HG02870 (cell line): ENCODE measurements at regions not wholly inside any gene's neighbourhood (a gene's known extent, or its start where the extent isn't known, plus 50 kb on each side); places are given as distances from the start of the nearest gene placed in this dataset.
"Not testable (repeated sequence)": the region's sequence is repeated elsewhere in the genome, so short reads cannot be mapped to it uniquely, and the experiment has no call there.

Source experiments
- ATAC-seq: cut with Tn5 transposase; IDR thresholded peaks from one replicate; pipeline ENCODE4 v1.9.1; 2021; ENCODE audit warnings: mild to moderate bottlenecking, moderate library complexity; ENCODE audit not compliant: unreplicated experiment

DNA sequence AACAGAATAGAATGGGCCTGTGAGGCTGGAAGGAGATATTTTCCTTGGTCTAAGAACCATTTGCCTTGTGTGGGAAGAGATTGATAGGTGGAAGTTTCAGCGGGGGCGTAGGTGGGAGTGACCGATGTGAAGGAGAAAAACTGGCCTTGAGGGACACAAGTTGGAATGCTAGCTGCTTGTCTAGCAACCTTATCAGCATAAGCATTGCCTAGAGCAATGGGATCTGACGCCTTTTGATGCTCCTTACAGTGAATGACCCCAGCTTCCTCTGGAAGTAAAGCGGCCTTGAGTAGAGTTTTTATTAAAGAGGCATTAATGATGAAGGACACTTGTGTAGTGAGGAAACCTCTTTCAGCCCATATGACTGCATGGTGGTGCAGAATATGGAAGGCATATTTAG, 843.8 kb upstream of the ANO3 start:
- not testable (repeated sequence) for ATAC-seq

GRCh38 chr11:25501426-25501825, 830.5 kb upstream of the ANO3 start:
- ATAC-seq, result not testable (repeated sequence)

DNA sequence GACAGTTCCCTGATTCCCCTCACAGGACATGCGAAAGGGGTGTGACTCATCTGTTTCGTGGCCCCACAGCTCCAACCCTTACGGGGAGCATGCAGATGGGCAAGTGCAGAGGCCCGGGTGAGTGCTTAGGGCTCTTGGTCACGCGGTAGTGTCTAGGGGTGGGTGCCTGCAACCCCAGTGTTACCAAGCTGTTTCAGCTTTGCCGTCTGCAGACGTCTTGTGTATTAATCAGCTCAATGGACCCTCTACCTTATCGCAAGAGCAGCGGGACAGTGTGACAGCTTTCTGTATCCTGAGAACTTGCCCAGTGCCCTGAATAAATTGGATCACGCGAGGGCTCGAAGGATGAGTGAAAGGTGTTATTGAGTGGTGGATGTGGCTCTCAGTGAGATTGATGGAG, 816.4 kb upstream of the ANO3 start:
- ATAC-seq, result no peak

DNA sequence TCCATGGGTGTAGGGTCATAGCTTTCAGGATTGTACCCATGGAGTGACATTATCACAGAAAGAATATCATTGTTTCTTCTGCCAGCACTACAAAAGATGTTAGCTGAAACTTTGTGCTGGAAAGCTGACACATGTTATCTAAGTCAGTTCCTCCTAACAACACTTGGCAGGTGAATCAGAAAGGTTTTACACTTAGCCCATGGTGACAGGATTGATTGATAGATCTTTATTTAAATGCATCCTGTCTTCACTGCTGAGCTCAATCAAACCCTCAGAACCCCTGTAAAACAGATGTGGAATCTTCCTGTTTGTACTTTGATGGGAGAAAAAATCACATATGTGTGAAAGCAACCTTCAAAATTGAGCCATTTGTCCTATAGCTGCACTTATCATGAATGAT, 811.5 kb upstream of the ANO3 start:
- no peak for ATAC-seq

DNA sequence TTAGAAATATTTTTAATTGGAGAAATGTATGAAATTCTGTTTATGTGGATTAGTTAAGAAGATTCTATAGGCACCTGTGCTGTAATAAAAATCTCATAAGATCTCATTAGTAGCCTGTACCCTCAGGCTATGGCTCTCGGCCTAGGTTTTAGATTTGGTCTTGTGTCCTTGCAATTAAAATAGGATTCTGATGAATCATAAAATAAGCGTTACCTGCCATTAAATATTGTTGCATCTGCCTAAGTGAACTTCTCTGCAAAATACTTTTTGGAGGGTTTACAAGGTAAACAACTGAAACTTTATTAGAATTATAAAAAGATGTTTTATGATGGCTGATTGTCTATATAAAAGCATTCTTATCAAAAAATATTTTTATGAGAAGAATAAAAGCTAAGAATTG, 804.1 kb upstream of the ANO3 start:
- no peak for ATAC-seq

DNA sequence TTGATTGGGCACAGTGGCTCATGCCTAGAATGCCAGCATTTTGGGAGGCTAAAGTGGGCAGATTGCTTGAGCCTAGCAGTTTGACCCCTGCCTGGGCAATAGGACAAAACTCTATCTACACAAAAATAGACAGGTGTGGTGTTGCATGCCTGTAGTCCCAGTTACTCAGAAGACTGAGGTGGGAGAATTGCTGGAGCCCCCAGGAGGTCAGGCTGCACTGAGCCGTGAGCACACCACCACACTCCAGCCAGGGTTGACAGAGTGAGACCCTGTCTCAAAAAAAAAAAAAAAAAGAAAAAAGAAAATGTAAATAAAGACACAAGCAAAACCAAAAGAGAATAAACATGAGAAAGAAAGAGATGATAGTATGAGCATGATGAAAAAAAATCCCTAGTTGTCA, 802.4 kb upstream of the ANO3 start:
- no peak for ATAC-seq

GRCh38 chr11:25535467-25536272, 796.3 kb upstream of the ANO3 start:
- ATAC-seq, result no peak

DNA sequence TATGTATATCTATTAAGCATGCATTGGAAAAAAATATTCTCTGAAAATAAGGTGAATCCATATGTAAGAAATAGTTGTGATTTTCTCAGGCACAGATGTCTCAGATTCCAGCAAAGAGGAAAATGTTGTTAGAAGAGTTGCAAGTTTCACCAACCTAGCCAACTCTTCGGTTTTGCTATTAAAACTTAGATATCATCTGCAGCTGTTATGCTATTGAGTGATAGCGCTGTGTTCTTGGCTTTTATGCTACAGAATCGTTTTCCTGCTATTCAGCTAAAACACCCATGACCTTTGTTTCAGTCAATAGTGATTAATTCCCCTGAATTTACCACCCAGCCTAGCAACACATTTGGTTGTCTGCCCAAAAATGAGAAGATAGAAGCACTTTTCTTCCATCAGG, 795.6 kb upstream of the ANO3 start:
- ATAC-seq, result no peak

DNA sequence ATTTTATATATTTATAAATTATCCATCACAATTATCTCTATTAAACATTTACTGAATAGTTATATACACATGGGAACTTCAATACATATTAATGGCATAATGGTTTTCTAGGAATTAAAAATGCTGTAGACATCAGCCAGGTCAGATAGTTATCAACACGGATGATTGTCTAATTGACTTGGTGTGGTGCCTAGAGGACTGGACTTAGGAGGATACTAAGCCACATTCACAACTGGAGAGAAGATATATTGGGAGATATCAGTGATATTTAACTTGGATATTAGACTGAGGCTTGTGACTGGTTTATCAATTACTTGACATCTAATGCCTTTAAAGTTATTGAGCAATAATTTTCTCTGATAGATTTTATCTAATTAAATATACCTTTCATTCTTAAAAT, 794.5 kb upstream of the ANO3 start:
- no peak for ATAC-seq

GRCh38 chr11:25547292-25547691, 784.6 kb upstream of the ANO3 start:
- ATAC-seq, result no peak

DNA sequence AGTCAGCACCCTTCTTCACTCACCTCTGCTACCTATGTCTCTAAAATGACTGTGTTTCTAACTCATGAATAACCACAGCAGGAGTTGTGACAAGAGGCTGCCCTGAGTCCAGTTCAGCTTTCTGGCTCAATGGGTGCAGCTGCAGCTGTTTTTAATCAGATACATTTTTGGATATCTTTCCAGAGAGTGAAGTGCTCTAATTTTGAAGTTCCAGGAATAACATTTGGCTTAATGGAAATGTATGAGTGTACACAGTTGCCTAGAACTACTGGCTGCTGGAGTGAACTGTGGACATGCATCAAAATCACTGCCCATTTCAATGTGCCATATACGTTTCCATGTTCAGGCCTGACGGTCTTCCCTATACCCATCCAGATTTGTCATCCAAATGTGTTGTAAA, 769.5 kb upstream of the ANO3 start:
- ATAC-seq, result no peak

GRCh38 chr11:25565846-25566245, 766.1 kb upstream of the ANO3 start:
- ATAC-seq, result no peak

DNA sequence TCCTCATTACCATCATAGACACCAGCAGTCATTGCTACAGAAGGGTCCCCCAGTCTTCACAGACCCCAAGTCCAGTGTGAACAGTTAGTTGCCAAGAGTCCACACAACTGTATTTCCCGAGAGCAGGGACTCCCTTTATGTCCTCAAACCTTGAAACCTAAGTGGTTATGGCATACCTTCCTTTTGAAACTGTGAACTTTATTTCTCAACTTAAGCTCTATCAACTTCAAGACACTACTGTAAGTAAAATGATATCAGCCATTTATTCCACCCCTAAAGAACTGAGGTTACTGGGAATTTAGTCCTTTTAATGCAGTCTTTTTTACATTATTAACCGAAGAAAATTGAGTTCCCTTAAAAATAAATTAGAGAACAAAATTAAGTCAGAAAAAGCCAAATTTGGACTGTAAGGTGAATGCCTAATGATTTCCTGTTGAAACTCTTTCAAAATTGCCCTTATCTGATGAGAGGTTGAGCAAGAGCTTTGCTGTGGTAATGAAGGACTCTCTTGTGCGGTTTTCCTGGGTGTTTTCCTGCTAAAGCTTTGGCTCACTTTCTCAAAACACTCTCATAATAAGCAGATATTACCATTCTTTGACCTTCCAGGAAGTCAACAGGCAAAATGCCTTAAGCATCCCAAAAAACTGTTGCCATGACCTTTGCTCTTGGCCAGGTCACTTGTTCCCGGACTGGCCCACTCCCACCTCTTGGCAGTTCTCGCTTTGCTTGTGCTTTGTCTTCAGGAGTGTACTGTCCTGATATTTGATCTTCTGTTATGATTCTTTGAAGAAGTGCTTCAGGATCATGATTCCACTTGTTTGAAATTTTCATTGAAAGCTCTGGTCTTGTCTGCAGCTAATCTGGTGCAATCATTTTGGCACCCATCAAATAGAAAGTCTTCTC, 765.4 kb upstream of the ANO3 start:
- ATAC-seq, result no peak

DNA sequence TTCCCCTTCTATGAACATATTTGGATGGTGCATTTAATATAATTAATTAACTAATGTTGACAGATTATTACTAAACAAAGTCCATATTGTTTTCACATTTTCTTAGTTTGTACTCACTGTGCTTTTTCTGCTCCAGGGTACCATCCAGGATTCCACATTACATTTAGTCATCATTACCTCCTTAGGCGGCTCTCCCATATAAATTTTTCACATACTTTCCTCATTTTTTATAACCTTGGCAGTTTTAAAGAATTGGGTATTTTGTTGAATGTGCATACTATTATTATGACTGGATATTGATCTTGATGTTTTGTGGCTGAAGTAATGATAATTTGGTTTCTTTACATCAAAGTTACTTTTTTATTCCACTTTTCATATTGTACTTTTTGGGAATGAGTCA, 755.6 kb upstream of the ANO3 start:
- ATAC-seq, result no peak

GRCh38 chr11:25579554-25579953, 752.4 kb upstream of the ANO3 start:
- ATAC-seq, result not testable (repeated sequence)

DNA sequence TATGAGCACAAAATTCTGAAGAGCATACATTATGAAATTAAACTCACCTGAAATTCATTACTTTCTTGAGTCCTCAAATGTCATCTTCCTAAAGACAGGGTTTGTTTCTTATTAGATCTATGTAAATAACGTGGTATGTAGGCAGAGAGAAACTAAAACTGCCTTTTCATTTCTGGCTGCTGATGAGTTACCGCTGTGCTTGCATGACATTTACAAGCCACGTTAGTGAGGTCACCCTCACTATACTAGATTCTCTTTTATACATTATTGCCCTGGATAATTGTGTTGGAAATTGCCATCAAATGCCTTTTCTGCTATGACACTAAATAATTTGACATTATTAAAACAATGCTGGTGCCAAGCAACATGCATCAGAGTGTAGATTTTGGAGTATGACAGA, 748.3 kb upstream of the ANO3 start:
- ATAC-seq, result no peak

DNA sequence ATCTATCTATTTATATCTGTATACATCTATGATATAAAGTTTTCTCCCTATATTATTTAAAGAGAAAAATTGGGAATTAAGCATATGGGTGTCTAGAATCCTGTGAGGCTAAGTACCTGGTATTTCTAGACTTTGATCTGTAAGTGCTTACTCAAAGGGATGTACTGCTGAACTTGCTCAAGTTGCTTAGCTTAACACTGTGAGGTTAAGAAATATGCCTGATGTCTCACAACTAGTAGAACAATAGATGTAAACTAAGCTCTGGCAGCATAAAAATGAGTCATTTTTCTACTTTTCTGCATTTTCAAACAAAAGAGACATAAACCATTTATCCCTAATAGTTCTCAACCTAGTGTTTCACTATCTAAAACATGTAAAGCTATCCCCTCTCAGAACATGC, 744.4 kb upstream of the ANO3 start:
- ATAC-seq, result no peak

DNA sequence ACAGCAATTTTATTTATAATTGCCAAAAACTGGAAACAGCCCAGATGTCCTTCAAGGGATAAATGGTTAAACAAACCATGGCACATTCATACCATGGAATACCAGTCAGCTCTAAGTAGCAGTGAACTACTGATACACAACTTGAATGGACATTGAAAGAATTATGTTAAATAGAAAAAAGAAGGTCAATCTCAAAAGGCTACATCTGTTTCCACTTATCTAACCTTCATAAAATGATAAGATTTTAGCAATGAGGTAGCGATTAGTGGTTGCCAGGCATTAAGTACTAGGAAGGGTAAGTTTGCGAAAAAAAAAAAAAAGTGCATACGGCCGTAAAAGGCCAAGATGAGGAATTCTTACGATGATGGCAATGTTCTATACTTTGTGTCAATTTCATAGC, 738.7 kb upstream of the ANO3 start:
- no peak for ATAC-seq

DNA sequence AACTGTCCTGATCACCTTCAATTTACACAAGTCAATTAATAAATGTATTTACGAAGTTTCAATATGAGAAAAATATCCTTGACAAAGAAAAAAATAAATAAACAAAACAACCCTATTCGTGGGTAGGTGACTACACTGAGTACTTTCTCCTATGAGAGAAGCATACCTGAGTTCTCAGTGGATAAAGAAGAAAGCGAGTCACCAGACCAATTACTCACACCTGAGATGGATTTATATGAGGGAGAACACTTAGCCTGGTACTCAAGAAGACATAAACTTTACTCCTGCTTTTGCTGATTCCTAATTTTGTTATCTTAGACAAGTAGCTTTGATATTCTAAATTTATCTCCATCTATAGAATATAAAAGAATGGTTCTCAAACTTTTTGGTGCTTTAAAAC, 735.2 kb upstream of the ANO3 start:
- ATAC-seq, result no peak

GRCh38 chr11:25597696-25598095, 734.2 kb upstream of the ANO3 start:
- ATAC-seq, result no peak

DNA sequence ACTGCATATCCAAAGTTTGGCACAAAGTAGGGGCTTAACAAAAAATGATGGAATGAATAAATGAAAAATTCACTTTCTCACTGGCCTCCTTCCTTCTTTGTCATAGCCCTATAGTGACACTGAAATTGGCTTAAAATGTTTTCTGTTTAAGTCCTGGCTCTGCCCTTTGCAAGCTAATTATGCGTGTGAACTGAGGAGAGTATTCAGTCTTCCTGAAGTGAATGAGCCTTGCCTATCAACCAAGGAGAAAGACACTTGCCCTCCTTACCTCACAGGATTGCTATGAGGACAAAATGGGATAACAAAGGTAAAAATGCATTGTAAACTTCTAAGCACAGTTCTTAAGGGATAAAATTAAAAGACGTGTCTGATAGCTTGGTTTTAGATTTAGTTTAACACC, 729.8 kb upstream of the ANO3 start:
- ATAC-seq, result no peak

DNA sequence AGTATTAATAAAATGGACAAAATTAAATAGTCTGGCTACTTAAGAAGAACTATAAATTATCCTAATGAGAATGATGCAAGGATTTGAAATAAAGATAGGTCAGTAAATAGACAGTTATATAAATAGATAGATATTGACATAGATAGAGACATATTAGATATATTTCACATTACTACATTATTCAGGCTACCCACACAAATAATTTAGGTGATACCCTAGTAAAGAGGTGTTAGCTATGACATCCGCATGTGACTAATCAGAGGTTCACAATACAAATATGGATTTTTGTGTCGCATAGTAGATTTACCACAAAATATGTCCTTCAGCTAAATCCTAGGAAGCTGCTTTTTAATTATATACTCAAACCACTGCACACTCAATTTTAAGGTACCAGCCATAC, 729.0 kb upstream of the ANO3 start:
- no peak for ATAC-seq
